ENCODE measurements at regions not wholly inside any gene's neighbourhood (a gene's known extent, or its start where the extent isn't known, plus 50 kb on each side); places are given as distances from the start of the nearest gene placed in this dataset.

DNA sequence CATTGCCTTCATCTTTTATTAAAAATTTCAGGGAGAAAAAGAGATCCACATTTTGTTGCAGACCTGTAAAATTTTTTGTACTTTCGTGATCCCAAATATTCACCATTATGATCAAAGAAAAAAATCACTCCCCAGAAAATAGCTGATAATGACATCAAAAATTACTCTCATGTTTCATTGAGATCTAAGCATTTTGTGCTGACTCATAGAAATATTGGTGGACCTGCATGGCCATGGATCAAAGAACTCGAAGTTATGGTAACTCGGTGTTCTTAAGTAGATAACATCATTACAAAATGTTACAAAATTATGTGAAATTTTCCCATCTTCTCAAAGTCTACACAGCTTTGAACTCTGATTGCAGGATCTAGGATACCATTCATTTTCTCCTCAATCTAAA is 135.8 kb downstream of the PTGER3 start:
- no peaks in the 10 kb centered on the region for H3K9me3 ChIP-seq (ENCODE audit: low read depth, low read length)
- no peaks in the 10 kb centered on the region for H3K27me3 ChIP-seq (ENCODE audit: insufficient read depth, low read length)
- no peak overlapping the region for H3K27ac ChIP-seq (ENCODE audit: low read depth, low read length)
- TF ChIP-seq, protein P1, sequence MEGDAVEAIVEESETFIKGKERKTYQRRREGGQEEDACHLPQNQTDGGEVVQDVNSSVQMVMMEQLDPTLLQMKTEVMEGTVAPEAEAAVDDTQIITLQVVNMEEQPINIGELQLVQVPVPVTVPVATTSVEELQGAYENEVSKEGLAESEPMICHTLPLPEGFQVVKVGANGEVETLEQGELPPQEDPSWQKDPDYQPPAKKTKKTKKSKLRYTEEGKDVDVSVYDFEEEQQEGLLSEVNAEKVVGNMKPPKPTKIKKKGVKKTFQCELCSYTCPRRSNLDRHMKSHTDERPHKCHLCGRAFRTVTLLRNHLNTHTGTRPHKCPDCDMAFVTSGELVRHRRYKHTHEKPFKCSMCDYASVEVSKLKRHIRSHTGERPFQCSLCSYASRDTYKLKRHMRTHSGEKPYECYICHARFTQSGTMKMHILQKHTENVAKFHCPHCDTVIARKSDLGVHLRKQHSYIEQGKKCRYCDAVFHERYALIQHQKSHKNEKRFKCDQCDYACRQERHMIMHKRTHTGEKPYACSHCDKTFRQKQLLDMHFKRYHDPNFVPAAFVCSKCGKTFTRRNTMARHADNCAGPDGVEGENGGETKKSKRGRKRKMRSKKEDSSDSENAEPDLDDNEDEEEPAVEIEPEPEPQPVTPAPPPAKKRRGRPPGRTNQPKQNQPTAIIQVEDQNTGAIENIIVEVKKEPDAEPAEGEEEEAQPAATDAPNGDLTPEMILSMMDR (IDR thresholded peaks at IDR 0.05; ENCODE audit: extremely low read depth, low read depth, low read length), result no peak
- no peak overlapping the region for H3K4me3 ChIP-seq (ENCODE audit: insufficient read depth, low read length)
- H3K79me2 ChIP-seq (ENCODE audit: insufficient read depth, low read length), result no peaks in the 10 kb centered on the region
- no peak overlapping the region for H2AFZ ChIP-seq (ENCODE audit: low read length)
- H3K4me1 ChIP-seq (ENCODE audit: insufficient read depth, low read length), result no peaks in the 10 kb centered on the region
- no peaks in the 10 kb centered on the region for H4K20me1 ChIP-seq (ENCODE audit: insufficient read depth, low read length)
- H3K36me3 ChIP-seq (ENCODE audit: insufficient read depth, low read length), result no peaks in the 10 kb centered on the region
- no peak overlapping the region for H3K4me2 ChIP-seq (ENCODE audit: insufficient read depth, low read length)
- DNase-seq (ENCODE audit: insufficient read length, low spot score, missing footprints), result no peak

DNA sequence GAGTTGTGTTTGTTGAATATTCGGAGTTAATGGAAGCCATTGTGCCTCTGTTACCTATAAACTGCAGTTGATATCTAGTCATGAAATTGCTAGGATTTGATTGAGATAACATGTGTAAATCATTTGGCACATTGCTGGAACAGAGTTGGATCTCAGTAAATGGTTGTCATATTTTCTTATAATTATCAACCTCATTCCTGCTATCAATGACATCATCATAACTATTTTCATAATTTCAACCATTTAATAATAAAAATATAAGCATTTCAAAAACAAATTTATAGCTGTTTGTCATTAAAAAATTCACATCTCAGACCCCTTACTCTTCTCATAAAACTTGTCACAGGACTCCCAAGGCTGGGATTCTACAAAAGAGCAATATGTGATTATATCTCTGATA is 133.4 kb downstream of the PTGER3 start:
- H2AFZ ChIP-seq (ENCODE audit: low read length), result no peak overlapping the region
- H3K4me2 ChIP-seq (ENCODE audit: insufficient read depth, low read length), result no peak overlapping the region
- no peaks in the 10 kb centered on the region for H3K36me3 ChIP-seq (ENCODE audit: insufficient read depth, low read length)
- H3K4me3 ChIP-seq (ENCODE audit: insufficient read depth, low read length), result no peak overlapping the region
- H3K79me2 ChIP-seq (ENCODE audit: insufficient read depth, low read length), result no peaks in the 10 kb centered on the region
- H4K20me1 ChIP-seq (ENCODE audit: insufficient read depth, low read length), result no peaks in the 10 kb centered on the region
- TF ChIP-seq, protein P1 (IDR thresholded peaks at IDR 0.05; ENCODE audit: extremely low read depth, low read depth, low read length), result no peak
- no peaks in the 10 kb centered on the region for H3K27me3 ChIP-seq (ENCODE audit: insufficient read depth, low read length)
- no peaks in the 10 kb centered on the region for H3K9me3 ChIP-seq (ENCODE audit: low read depth, low read length)
- DNase-seq (ENCODE audit: insufficient read length, low spot score, missing footprints), result no peak
- no peak overlapping the region for H3K27ac ChIP-seq (ENCODE audit: low read depth, low read length)
- no peaks in the 10 kb centered on the region for H3K4me1 ChIP-seq (ENCODE audit: insufficient read depth, low read length)

DNA sequence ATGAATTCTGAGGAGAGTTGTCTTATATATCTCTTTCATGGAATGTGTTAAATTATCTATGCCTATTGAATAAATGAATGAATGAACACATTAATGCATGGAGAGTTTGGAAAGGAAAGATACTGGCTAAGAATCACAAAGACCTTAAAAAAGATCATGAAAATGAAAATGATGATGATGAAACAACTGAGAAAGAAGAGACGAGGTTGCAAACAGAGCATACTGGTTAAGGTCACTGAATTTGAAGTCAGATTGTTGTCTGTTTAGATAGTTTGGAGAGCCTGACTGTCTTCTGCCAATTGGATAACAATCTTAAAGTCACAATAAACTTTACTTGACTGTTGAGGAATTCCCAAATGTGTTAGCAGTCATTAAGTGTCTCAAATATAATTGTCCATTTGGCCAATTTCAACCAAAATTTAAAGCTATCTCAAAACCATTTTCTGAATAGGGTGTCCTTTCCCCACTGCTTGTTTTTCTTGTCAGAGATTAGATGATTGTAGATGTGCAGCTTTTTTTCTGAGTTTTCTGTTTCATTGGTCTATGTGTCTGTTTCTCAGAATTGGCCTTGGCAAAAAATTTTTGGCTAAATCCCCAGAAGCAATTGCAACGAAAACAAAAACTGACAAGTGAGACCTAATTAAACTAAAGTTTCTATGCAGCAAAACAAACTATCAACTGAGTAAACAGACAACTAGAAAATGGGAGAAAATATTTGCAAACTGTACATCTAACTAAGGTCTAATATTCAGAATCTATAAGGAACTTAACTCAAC is 132.2 kb downstream of the PTGER3 start:
- Histone ChIP-seq H3K4me1 (ENCODE audit: insufficient read depth, low read length) (no peaks in the 10 kb centered on the region), H3K36me3 (ENCODE audit: insufficient read depth, low read length) (no peaks in the 10 kb centered on the region), H3K27ac (ENCODE audit: low read depth, low read length) (no peak overlapping the region), H3K79me2 (ENCODE audit: insufficient read depth, low read length) (no peaks in the 10 kb centered on the region), H3K27me3 (ENCODE audit: insufficient read depth, low read length) (no peaks in the 10 kb centered on the region), H3K9me3 (ENCODE audit: low read depth, low read length) (no peaks in the 10 kb centered on the region), H3K4me3 (ENCODE audit: insufficient read depth, low read length) (no peak overlapping the region), H2AFZ (ENCODE audit: low read length) (no peak overlapping the region), H4K20me1 (ENCODE audit: insufficient read depth, low read length) (no peaks in the 10 kb centered on the region), H3K4me2 (ENCODE audit: insufficient read depth, low read length) (no peak overlapping the region)
- TF ChIP-seq, protein P1 (IDR thresholded peaks at IDR 0.05; ENCODE audit: extremely low read depth, low read depth, low read length), result no peak
- no peak for DNase-seq (ENCODE audit: insufficient read length, low spot score, missing footprints)

DNA sequence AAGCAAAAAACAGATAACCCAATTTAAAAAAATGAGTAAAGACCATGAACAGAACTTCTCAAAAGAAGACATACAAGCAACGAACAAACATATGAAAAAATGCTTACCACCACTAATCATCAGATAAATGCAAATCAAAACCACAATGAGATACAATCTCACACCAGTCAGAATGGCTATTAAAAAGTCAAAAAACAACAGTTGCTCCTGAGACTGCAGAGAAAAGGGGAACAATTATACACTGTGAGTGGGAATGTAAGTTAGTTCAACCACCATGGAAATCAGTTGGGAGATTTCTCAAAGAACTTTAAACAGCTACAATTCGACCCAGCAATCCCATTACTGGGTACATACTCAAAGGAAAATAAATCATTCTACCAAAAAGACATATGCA is 131.6 kb downstream of the PTGER3 start:
- Histone ChIP-seq H3K36me3 (ENCODE audit: insufficient read depth, low read length) (no peaks in the 10 kb centered on the region), H2AFZ (ENCODE audit: low read length) (no peak overlapping the region), H3K27ac (ENCODE audit: low read depth, low read length) (no peak overlapping the region), H3K79me2 (ENCODE audit: insufficient read depth, low read length) (no peaks in the 10 kb centered on the region), H3K27me3 (ENCODE audit: insufficient read depth, low read length) (no peaks in the 10 kb centered on the region), H4K20me1 (ENCODE audit: insufficient read depth, low read length) (no peaks in the 10 kb centered on the region), H3K4me1 (ENCODE audit: insufficient read depth, low read length) (no peaks in the 10 kb centered on the region), H3K9me3 (ENCODE audit: low read depth, low read length) (no peaks in the 10 kb centered on the region), H3K4me2 (ENCODE audit: insufficient read depth, low read length) (no peak overlapping the region), H3K4me3 (ENCODE audit: insufficient read depth, low read length) (no peak overlapping the region)
- TF ChIP-seq, protein P1 (IDR thresholded peaks at IDR 0.05; ENCODE audit: extremely low read depth, low read depth, low read length), result no peak
- DNase-seq (ENCODE audit: insufficient read length, low spot score, missing footprints), result no peak

Data from osteoblast (primary cell).